ENCODE measurements at regions not wholly inside any gene's neighbourhood (a gene's known extent, or its start where the extent isn't known, plus 50 kb on each side); places are given as distances from the start of the nearest gene placed in this dataset.

DNA sequence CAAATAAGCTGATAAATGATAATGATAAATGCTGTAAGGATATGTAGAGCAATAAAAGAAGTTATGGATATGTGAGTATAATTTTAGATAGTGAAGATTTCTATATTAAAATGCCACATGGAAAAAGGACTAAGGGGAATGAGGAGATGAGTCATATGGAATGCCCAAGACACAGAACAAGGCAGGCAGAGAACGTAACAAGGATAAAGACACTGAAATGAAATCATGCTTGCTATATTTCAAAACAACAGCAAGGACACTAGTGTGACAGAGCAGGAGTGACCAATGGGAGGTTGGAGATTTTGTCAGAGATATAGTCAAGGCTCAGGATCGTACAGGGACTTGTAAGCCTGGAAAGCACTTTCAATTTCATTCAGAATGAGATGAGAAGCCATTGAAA is 621.5 kb upstream of the SEMA6D start:
- Histone ChIP-seq H3K27me3 (ENCODE audit: control insufficient read depth, insufficient read depth, low read length) (no peaks in the 10 kb centered on the region), H2BK5ac (ENCODE audit: low read depth, low read length, poor library complexity, severe bottlenecking) (no peak overlapping the region), H2BK120ac (ENCODE audit: low read depth, low read length) (no peak overlapping the region), H3K56ac (ENCODE audit: extremely low read depth, insufficient read depth, low read length) (no peak overlapping the region), H3K4me2 (ENCODE audit: low read depth, low read length) (no peak overlapping the region), H2AK9ac (replicated peaks; ENCODE audit: low read depth, low read length, poor library complexity) (no peak overlapping the region), H3K4me1 (ENCODE audit: control insufficient read depth, insufficient read depth, low read length) (no peaks in the 10 kb centered on the region), H3K79me1 (ENCODE audit: low read depth in 1 of 2, low read length in 2 of 2) (no peaks in the 10 kb centered on the region), H2BK20ac (ENCODE audit: low read depth, low read length) (no peak overlapping the region), H3K36me3 (ENCODE audit: control insufficient read depth, insufficient read depth, low read length) (no peaks in the 10 kb centered on the region), H2BK15ac (ENCODE audit: low read depth, low read length) (no peak overlapping the region), H3K9ac (ENCODE audit: low read depth, low read length) (no peak overlapping the region), H2AK5ac (ENCODE audit: low read depth, low read length) (no peak overlapping the region), H3K9me3 (ENCODE audit: control insufficient read depth, insufficient read depth, low read length) (no peaks in the 10 kb centered on the region), H3K18ac (ENCODE audit: low read depth, low read length) (no peak overlapping the region), H3K4me3 (ENCODE audit: insufficient read depth, low read depth, low read length) (no peak overlapping the region), H4K5ac (ENCODE audit: low read depth, low read length) (no peak overlapping the region), H4K91ac (ENCODE audit: insufficient read depth, low read depth, low read length) (no peak overlapping the region), H3K27ac (ENCODE audit: insufficient read depth, low read length) (no peak overlapping the region), H3K23ac (ENCODE audit: low read depth, low read length) (no peak overlapping the region), H3K4ac (ENCODE audit: low read depth, low read length) (no peak overlapping the region), H3K14ac (replicated peaks; ENCODE audit: low read depth, low read length) (no peak overlapping the region), H2AFZ (replicated peaks; ENCODE audit: low read length, poor library complexity) (no peak overlapping the region), H4K20me1 (ENCODE audit: insufficient read depth, low read length) (no peaks in the 10 kb centered on the region), H4K8ac (ENCODE audit: low read depth in 2 of 2, low read length in 2 of 2) (no peak overlapping the region), H3K9me1 (ENCODE audit: insufficient read depth, low read length) (no peaks in the 10 kb centered on the region)
- CTCF ChIA-PET: no interaction called here
- DNase-seq: no peak
- dilution Hi-C loops (cut with HindIII; ENCODE audit: low sequenced_read_pairs, unreplicated experiment): no loop called here
- intact Hi-C loops (cut with micrococcal nuclease): no loop called here
- BruUV-seq (replicated peaks): no TSS peak
- ATAC-seq (ENCODE audit: low read depth): no peak
- POLR2A ChIA-PET (ENCODE audit: unreplicated experiment): no interaction called here
- TF ChIP-seq FOS (IDR thresholded peaks at IDR 0.05; ENCODE audit: low read depth, low read length): no peak
- TF ChIP-seq, protein P1, sequence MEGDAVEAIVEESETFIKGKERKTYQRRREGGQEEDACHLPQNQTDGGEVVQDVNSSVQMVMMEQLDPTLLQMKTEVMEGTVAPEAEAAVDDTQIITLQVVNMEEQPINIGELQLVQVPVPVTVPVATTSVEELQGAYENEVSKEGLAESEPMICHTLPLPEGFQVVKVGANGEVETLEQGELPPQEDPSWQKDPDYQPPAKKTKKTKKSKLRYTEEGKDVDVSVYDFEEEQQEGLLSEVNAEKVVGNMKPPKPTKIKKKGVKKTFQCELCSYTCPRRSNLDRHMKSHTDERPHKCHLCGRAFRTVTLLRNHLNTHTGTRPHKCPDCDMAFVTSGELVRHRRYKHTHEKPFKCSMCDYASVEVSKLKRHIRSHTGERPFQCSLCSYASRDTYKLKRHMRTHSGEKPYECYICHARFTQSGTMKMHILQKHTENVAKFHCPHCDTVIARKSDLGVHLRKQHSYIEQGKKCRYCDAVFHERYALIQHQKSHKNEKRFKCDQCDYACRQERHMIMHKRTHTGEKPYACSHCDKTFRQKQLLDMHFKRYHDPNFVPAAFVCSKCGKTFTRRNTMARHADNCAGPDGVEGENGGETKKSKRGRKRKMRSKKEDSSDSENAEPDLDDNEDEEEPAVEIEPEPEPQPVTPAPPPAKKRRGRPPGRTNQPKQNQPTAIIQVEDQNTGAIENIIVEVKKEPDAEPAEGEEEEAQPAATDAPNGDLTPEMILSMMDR (conservative IDR thresholded peaks at IDR 0.05; ENCODE audit: low read depth, low read length): no peak
- TF ChIP-seq MAZ (IDR thresholded peaks at IDR 0.05; ENCODE audit: borderline replicate concordance, low read depth, low read length): no peak
- TF ChIP-seq, protein P2, sequence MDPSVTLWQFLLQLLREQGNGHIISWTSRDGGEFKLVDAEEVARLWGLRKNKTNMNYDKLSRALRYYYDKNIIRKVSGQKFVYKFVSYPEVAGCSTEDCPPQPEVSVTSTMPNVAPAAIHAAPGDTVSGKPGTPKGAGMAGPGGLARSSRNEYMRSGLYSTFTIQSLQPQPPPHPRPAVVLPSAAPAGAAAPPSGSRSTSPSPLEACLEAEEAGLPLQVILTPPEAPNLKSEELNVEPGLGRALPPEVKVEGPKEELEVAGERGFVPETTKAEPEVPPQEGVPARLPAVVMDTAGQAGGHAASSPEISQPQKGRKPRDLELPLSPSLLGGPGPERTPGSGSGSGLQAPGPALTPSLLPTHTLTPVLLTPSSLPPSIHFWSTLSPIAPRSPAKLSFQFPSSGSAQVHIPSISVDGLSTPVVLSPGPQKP (IDR thresholded peaks at IDR 0.05; ENCODE audit: borderline replicate concordance, low read depth, low read length): no peak
- no peak for TF ChIP-seq POLR2A (IDR thresholded peaks at IDR 0.05; ENCODE audit: low read depth, low read length)
- TF ChIP-seq RAD21 (IDR thresholded peaks at IDR 0.05; ENCODE audit: low read length): no peak
- TF ChIP-seq CHD1 (IDR thresholded peaks at IDR 0.05; ENCODE audit: low read depth, low read length): no peak
- TF ChIP-seq SMC3 (IDR thresholded peaks at IDR 0.05; ENCODE audit: low read depth, low read length): no peak
- TF ChIP-seq MAFK (IDR thresholded peaks at IDR 0.05; ENCODE audit: low read depth, low read length): no peak
- no peak for TF ChIP-seq CEBPB (IDR thresholded peaks at IDR 0.05; ENCODE audit: low read depth, low read length)
- no peak for TF ChIP-seq BHLHE40 (IDR thresholded peaks at IDR 0.05; ENCODE audit: low read depth, low read length)
- TF ChIP-seq RFX5 (IDR thresholded peaks at IDR 0.05; ENCODE audit: low read depth, low read length): no peak
- no peak for TF ChIP-seq RCOR1 (IDR thresholded peaks at IDR 0.05; ENCODE audit: insufficient replicate concordance, low read length)
- TF ChIP-seq NFE2L2 (IDR thresholded peaks at IDR 0.05; ENCODE audit: low read depth, low read length): no peak
- no peak for TF ChIP-seq MXI1 (IDR thresholded peaks at IDR 0.05; ENCODE audit: borderline replicate concordance, low read depth, low read length)
- TF ChIP-seq, protein P3, sequence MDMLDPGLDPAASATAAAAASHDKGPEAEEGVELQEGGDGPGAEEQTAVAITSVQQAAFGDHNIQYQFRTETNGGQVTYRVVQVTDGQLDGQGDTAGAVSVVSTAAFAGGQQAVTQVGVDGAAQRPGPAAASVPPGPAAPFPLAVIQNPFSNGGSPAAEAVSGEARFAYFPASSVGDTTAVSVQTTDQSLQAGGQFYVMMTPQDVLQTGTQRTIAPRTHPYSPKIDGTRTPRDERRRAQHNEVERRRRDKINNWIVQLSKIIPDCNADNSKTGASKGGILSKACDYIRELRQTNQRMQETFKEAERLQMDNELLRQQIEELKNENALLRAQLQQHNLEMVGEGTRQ (IDR thresholded peaks at IDR 0.05; ENCODE audit: low read depth, low read length): no peak
- WGBS, 2 experiments (ENCODE audit: extremely low coverage in 2 of 2, insufficient read length in 1 of 2): no CpG with 5 or more reads among the region's 2 CpGs
- in situ Hi-C loops (cut with MboI; ENCODE audit: low sequenced_read_pairs): no loop called here

Data from IMR-90 (cell line).